CD4-positive, alpha-beta T cell treated with Interferon gamma for 1 hour (primary cell): ENCODE measurements at regions not wholly inside any gene's neighbourhood (a gene's known extent, or its start where the extent isn't known, plus 50 kb on each side); places are given as distances from the start of the nearest gene placed in this dataset.
A peak's percentile ranks its signal among the peaks of the same experiment; 100 is the strongest.

ENCODE experiments used
- DNase-seq: peaks from one replicate; pipeline ENCODE4 v3.0.0-alpha.2; 2020

GRCh38 chr1:36603461-36603860 is 120.7 kb upstream of the CSF3R start:
- no peak for DNase-seq

GRCh38 chr1:36602184-36602583 is 119.5 kb upstream of the CSF3R start:
- DNase-seq = no peak

- no peak for DNase-seq
Measured at GRCh38 chr1:36599828-36600227, 117.1 kb upstream of the CSF3R start.

- no peak for DNase-seq
Measured at GRCh38 chr1:36597514-36597913, 114.8 kb upstream of the CSF3R start.

GRCh38 chr1:36595921-36596320 is 113.2 kb upstream of the CSF3R start:
- no peak for DNase-seq

GRCh38 chr1:36595349-36595748 is 112.6 kb upstream of the CSF3R start:
- no peak for DNase-seq

GRCh38 chr1:36594023-36594422 is 111.3 kb upstream of the CSF3R start:
- DNase-seq = no peak

- DNase-seq = no peak
Measured at GRCh38 chr1:36591278-36591677, 108.6 kb upstream of the CSF3R start.

GRCh38 chr1:36590771-36591170 is 108.1 kb upstream of the CSF3R start:
- DNase-seq = no peak

GRCh38 chr1:36590264-36590663 is 107.6 kb upstream of the CSF3R start:
- DNase-seq = no peak

- DNase-seq = no peak
Measured at GRCh38 chr1:36588972-36589371, 106.3 kb upstream of the CSF3R start.

GRCh38 chr1:36585569-36586548 is 103.1 kb upstream of the CSF3R start:
- no peak for DNase-seq

GRCh38 chr1:36584874-36585453 is 102.3 kb upstream of the CSF3R start:
- DNase-seq = no peak

GRCh38 chr1:36583980-36584782 is 101.5 kb upstream of the CSF3R start:
- no peak for DNase-seq

GRCh38 chr1:36583080-36583479 is 100.4 kb upstream of the CSF3R start:
- DNase-seq = no peak

- DNase-seq = no peak
Measured at GRCh38 chr1:36582066-36582755, 99.5 kb upstream of the CSF3R start.

GRCh38 chr1:36580524-36580923 is 97.8 kb upstream of the CSF3R start:
- no peak for DNase-seq

- no peak for DNase-seq
Measured at GRCh38 chr1:36579039-36579438, 96.3 kb upstream of the CSF3R start.

GRCh38 chr1:36576551-36577110 is 93.9 kb upstream of the CSF3R start:
- no peak for DNase-seq

- peak; percentile 16 for DNase-seq
Measured at GRCh38 chr1:36576118-36576517, 93.4 kb upstream of the CSF3R start.

GRCh38 chr1:36573445-36573844 is 90.7 kb upstream of the CSF3R start:
- no peak for DNase-seq

GRCh38 chr1:36572906-36573305 is 90.2 kb upstream of the CSF3R start:
- DNase-seq = no peak
